ENCODE measurements at regions not wholly inside any gene's neighbourhood (a gene's known extent, or its start where the extent isn't known, plus 50 kb on each side); places are given as distances from the start of the nearest gene placed in this dataset.

DNA sequence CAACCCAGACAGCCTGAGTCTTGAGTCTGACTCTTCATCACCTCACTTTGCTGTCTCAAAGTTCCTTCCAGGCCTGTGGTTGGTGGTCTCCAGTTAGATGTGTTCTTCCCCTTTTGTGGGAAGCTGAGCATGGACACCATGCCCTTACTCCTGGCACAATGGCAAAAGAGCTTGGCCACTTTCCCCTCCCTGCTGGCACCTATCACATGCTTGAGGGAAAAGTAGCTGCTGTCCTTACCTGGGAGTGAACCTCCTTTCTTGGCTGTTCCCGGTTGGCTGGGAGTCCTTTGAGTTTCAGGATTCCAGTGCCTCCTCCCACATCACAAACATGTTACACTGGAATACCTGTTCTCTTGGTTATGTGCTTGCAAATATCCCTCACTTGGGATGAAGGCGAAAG is 97.8 kb downstream of the GATA6 start:
- 75 to 77% methylated on average over 2 of the region's 2 CpGs for WGBS, 2 donors
- Histone ChIP-seq H3K4me1 (no peaks in the 10 kb centered on the region), H3K27me3 (peaks cover 0 to 15% (median 0%) of the 10 kb centered on the region in 4 donors), H3K9me3 (no peaks in the 10 kb centered on the region), H3K27ac (no peak overlapping the region), H3K36me3 (no peaks in the 10 kb centered on the region), H3K4me3 (no peak overlapping the region)
- intact Hi-C loops (cut with DNase I): no loop called here
- no peak for TF ChIP-seq POLR2A (IDR thresholded peaks at IDR 0.05)
- TF ChIP-seq, protein P1, sequence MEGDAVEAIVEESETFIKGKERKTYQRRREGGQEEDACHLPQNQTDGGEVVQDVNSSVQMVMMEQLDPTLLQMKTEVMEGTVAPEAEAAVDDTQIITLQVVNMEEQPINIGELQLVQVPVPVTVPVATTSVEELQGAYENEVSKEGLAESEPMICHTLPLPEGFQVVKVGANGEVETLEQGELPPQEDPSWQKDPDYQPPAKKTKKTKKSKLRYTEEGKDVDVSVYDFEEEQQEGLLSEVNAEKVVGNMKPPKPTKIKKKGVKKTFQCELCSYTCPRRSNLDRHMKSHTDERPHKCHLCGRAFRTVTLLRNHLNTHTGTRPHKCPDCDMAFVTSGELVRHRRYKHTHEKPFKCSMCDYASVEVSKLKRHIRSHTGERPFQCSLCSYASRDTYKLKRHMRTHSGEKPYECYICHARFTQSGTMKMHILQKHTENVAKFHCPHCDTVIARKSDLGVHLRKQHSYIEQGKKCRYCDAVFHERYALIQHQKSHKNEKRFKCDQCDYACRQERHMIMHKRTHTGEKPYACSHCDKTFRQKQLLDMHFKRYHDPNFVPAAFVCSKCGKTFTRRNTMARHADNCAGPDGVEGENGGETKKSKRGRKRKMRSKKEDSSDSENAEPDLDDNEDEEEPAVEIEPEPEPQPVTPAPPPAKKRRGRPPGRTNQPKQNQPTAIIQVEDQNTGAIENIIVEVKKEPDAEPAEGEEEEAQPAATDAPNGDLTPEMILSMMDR (IDR thresholded peaks at IDR 0.05): no peak
- DNase-seq: no peak

- H3K9me3 ChIP-seq: no peaks in the 10 kb centered on the region
- no peaks in the 10 kb centered on the region for H3K36me3 ChIP-seq
- no peak for DNase-seq
- no peak overlapping the region for H3K4me3 ChIP-seq
- intact Hi-C loops (cut with DNase I): no loop called here
- 88 to 92% methylated on average over 3 to 4 of the region's 4 CpGs for WGBS, 2 donors
- no peaks in the 10 kb centered on the region for H3K4me1 ChIP-seq
- no peak overlapping the region for H3K27ac ChIP-seq
- H3K27me3 ChIP-seq: peaks cover 0 to 8% (median 1%) of the 10 kb centered on the region in 4 donors
- no peak for TF ChIP-seq POLR2A (IDR thresholded peaks at IDR 0.05)
- TF ChIP-seq, protein P1 (IDR thresholded peaks at IDR 0.05): no peak
These were observed 96.4 kb downstream of the GATA6 start for GRCh38 chr18:22265838-22266237.

GRCh38 chr18:22260208-22260820 is 90.9 kb downstream of the GATA6 start:
- intact Hi-C loops (cut with DNase I): no loop called here
- DNase-seq: no peak
- Histone ChIP-seq H3K36me3 (no peaks in the 10 kb centered on the region), H3K4me1 (no peaks in the 10 kb centered on the region), H3K27ac (no peak overlapping the region), H3K9me3 (no peaks in the 10 kb centered on the region), H3K4me3 (no peak overlapping the region), H3K27me3 (peaks cover 0 to 3% (median 1%) of the 10 kb centered on the region in 4 donors)
- TF ChIP-seq, protein P1 (IDR thresholded peaks at IDR 0.05): no peak
- TF ChIP-seq POLR2A (IDR thresholded peaks at IDR 0.05): no peak
- 77 to 78% methylated on average over 8 of the region's 8 CpGs for WGBS, 2 donors

DNA sequence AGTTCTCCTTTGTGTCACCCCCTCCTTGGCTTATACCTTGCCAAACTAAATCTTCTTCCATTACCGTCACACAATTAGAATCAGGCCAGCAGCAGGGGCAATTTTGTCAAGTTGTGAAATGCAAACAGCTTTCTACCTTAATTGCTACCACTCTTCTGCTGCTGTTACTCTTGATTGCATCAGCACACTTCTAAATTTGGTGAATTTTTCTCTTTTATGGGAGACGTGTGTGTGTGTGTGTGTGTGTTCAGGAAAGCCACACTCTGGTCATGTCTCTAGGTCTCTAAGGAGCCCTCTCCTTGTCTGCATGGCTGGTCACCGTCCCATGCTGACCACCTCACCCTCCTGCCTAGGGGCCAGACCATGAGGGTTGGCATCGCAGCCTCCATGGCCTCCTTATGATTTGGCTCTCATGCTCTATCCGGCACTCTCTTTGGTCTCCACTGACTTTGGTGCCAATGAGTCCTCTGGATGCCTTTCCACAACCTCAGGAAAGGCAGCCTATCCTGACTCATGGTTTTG is 87.7 kb downstream of the GATA6 start:
- 82 to 84% methylated on average over 5 of the region's 5 CpGs for WGBS, 2 donors

GRCh38 chr18:22254088-22254487 is 84.7 kb downstream of the GATA6 start:
- Histone ChIP-seq H3K4me1 (peaks cover 4 to 20% (median 10%) of the 10 kb centered on the region in 3 donors), H3K4me3 (no peak overlapping the region), H3K27me3 (peaks cover 0 to 6% (median 2%) of the 10 kb centered on the region in 4 donors), H3K27ac (peak overlapping the region in 2 of 4 donors; percentile 35 to 37), H3K36me3 (no peaks in the 10 kb centered on the region), H3K9me3 (no peaks in the 10 kb centered on the region)
- DNase-seq: no peak
- 35 to 47% methylated on average over 9 to 11 of the region's 11 CpGs for WGBS, 2 donors
- TF ChIP-seq, protein P1 (IDR thresholded peaks at IDR 0.05): no peak
- no peak for TF ChIP-seq POLR2A (IDR thresholded peaks at IDR 0.05)
- intact Hi-C loops (cut with DNase I): no loop called here

More for the DNA sequence above, 87.7 kb downstream of the GATA6 start:
- intact Hi-C loops (cut with DNase I): no loop called here
- TF ChIP-seq, protein P1 (IDR thresholded peaks at IDR 0.05): no peak
- TF ChIP-seq POLR2A (IDR thresholded peaks at IDR 0.05): no peak
- Histone ChIP-seq H3K9me3 (no peaks in the 10 kb centered on the region), H3K36me3 (no peaks in the 10 kb centered on the region), H3K27ac (no peak overlapping the region), H3K4me1 (peaks cover 0 to 9% (median 4%) of the 10 kb centered on the region in 3 donors), H3K4me3 (no peak overlapping the region), H3K27me3 (peaks cover 0 to 7% (median 1%) of the 10 kb centered on the region in 4 donors)
- no peak for DNase-seq

Data from esophagus squamous epithelium (tissue), 5 donors.